Kidney tubule cell (primary cell): ENCODE measurements at regions not wholly inside any gene's neighbourhood (a gene's known extent, or its start where the extent isn't known, plus 50 kb on each side); places are given as distances from the start of the nearest gene placed in this dataset.
A peak's percentile ranks its signal among the peaks of the same experiment; 100 is the strongest.
"Not testable (repeated sequence)": the region's sequence is repeated elsewhere in the genome, so short reads cannot be mapped to it uniquely, and the experiment has no call there.

Experiments
- DNase-seq: peaks from one replicate; pipeline ENCODE4 v3.0.0-alpha.2; 2018; ENCODE audit warnings: low spot score

GRCh38 chr4:9110700-9111099 lies 59.5 kb upstream of the FAM90A26 start:
- not testable (repeated sequence) for DNase-seq

GRCh38 chr4:9103148-9103524 lies 67.1 kb upstream of the FAM90A26 start:
- not testable (repeated sequence) for DNase-seq

DNA sequence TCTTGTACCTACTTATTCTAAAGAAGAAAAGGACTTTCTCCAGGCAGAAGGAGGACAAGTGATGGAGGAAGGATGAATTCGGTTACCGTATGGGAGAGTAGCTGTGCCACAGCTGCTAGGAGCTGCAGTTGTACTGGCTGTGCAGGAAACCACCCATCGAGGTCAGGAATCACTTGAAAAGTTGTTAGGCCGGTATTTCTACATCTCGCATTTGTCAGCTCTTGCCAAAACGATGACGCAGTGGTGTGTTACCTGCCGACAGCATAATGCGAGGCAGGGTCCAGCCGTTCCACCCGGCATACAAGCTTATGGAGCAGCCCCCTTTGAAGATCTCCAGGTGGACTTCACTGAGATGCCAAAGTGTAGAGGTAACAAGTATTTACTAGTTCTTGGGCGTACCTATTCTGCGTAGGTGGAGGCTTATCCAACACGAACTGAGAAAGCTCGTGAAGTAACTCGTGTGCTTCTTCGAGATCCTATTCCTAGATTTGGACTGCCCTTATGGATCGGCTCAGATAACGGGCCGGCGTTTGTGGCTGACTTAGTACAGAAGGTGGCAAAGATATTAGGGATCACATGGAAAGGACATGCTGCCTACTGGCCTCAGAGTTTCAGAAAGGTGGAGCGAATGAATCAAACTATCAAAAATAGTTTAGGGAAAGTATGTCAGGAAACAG lies 67.6 kb upstream of the FAM90A26 start:
- peak; percentile 37 for DNase-seq

GRCh38 chr4:9096330-9096729 lies 73.9 kb upstream of the FAM90A26 start:
- not testable (repeated sequence) for DNase-seq

- DNase-seq: not testable (repeated sequence)
These were observed 91.4 kb upstream of the FAM90A26 start for GRCh38 chr4:9078796-9079195.

- peak; percentile 83 for DNase-seq
These were observed 93.2 kb upstream of the FAM90A26 start for GRCh38 chr4:9076974-9077373.

DNA sequence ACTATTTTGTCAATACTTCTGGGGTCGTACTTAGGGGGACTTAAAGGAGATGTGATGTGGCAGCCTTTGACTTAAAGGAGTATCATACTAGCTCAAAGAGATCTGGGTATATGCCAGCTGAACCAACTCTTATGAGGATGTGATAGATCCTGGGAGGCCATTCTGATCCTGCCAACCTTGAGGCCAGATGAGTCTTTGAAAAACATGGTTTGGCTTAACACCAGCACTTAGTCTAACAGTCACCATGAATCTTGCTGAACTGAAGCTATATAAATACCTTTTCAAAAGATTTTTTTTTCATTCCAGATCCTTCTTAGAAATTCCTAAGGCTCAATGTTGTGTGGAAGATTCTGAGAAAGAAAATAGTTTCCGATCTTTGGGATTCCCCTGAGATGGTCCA lies 93.7 kb upstream of the FAM90A26 start:
- peak; percentile 66 for DNase-seq

GRCh38 chr4:9073371-9073770 lies 96.8 kb upstream of the FAM90A26 start:
- peak; percentile 29 for DNase-seq

GRCh38 chr4:9072521-9073220 lies 97.5 kb upstream of the FAM90A26 start:
- peak; percentile 49 for DNase-seq

- DNase-seq: not testable (repeated sequence)
These were observed 102.3 kb upstream of the FAM90A26 start for GRCh38 chr4:9067923-9068322.

GRCh38 chr4:9063612-9064011 lies 106.6 kb upstream of the FAM90A26 start:
- DNase-seq: not testable (repeated sequence)

GRCh38 chr4:9024866-9025265 lies 145.3 kb upstream of the FAM90A26 start:
- DNase-seq: not testable (repeated sequence)

GRCh38 chr4:9009792-9010191 lies 138.2 kb upstream of the HMX1 start:
- DNase-seq: not testable (repeated sequence)

GRCh38 chr4:9008407-9008806 lies 136.8 kb upstream of the HMX1 start:
- DNase-seq: not testable (repeated sequence)

DNA sequence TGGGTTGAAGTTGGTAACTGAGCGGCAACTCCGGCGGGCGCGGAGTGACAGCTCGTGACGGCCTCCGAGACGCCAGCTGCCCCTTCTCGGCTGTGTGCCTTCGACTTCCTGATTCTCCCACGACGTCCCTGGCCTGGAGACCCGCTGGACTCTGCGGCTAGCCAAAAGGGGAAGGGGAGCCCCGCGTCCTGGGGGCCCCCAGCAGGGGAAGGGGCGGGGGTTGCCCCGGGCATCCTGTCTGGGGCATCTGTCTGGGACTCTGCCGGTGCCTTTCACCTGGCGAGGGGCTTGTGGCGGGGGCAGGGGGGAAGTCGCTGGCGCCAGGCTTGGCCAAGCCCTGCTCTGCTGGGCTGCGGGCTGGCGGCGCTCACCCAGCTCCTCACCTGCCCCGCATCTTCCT lies 129.5 kb upstream of the HMX1 start:
- not testable (repeated sequence) for DNase-seq

DNA sequence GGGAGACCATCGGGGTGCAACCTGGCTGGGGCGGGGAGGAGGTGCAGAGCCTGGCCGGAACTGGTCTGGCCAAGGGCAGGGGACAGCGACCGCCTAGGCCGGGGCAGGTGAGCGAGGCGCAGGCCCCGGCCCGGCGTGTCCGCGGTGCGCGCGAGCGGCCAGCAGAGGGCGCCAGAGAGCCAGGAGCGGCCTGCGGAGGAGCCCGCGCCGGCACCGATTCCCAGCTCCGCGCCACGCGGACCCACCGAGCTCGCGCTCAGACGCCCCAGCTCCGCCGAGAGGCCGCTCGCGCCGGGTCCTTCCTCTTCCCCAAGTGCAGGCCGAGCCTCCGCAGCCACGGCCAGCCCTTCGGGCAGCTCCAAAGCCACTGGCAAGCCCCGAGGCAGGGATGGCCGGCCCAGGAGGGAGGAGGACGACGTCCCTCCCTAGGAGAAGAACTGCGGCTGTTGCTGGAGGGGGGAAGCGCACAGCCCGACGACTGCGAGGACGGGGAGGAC lies 128.9 kb upstream of the HMX1 start:
- peak; percentile 50 for DNase-seq

GRCh38 chr4:8992981-8993380 lies 121.3 kb upstream of the HMX1 start:
- DNase-seq: not testable (repeated sequence)

DNA sequence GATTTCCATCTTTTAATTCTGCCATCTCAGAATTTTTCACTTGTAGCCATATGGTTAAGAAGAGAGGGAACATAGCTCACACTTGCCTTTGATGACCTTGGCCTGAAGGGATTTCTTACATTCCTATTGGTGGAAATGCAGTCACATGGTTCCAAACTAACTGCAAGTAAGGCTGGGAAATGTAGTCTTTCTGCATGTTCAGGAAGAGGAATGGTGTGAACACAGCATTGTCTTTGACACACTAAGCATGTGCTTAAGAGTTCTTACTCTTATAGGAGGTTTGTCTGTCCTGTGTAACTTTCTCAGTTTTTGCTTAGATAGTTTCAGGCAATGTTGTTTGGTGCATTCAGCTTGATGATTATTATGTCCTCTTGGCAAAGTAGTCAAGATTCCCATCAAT lies 119.8 kb upstream of the HMX1 start:
- DNase-seq: not testable (repeated sequence)

DNA sequence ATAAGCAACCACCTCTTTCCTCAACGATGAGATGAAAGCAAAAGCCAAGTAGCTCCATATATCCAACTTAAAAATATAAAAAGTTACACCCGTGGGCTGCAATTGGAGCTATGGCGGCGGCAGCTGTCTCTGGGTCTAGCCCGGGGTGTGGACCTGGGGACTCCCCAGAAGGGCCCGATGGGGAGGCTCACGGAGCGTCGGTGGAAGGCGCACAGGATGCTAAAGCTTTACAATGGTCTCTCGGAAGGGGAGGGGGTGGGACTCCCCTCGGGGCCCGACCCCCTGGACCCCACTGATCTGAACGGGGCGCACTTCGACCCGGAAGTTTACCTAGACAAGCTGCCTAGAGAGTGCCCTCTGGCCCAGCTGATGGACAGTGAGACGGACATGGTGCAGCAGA lies 118.7 kb upstream of the HMX1 start:
- DNase-seq: not testable (repeated sequence)

DNA sequence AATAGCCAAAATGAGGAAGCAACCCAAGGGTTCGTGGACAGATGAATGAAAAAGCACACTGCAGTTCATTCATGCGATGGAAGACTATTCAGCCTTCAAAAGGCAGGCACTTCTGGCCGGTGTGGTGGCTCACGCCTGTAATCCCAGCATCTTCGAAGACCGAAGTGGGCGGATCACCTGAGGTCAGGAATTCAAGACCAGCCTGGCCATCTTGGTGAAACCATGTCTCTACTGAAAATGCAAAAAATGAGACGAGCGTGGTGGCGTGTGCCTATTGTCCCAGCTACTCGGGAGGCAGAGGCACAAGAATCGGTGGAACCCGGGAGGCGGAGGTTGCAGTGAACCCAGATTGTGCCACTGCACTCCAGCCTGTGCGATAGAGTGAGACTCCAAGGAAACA lies 114.1 kb upstream of the HMX1 start:
- DNase-seq: not testable (repeated sequence)

GRCh38 chr4:8984641-8985040 lies 113.0 kb upstream of the HMX1 start:
- not testable (repeated sequence) for DNase-seq

- DNase-seq: not testable (repeated sequence)
These were observed 112.3 kb upstream of the HMX1 start for GRCh38 chr4:8983921-8984320.

DNA sequence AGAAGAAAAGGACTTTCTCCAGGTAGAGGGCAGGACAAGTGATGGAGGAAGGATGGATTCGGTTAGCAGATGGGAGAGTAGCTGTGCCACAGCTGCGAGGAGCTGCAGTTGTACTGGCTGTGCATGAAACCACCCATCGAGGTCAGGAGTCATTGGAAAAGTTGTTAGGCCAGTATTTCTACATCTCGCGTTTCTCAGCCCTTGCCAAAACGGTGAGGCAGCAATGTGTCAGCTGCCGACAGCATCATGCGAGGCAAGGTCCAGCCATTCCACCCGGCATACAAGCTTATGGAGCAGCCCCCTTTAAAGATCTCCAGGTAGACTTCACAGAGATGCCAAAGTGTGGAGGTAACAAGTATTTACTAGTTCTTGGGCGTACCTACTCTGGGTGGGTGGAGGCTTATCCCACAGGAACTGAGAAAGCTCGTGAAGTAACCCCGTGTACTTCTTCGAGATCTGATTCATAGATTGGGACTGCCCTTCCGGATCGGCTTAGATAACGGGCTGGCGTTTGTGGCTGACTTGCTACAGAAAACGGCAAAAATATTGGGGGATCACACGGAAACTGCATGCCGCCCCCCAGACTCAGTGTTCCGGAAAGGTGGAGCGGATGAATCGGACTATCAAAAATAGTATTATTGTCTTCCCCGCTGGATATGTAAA lies 105.0 kb upstream of the HMX1 start:
- DNase-seq: not testable (repeated sequence)
